Natural killer cell (primary cell): ENCODE measurements at regions not wholly inside any gene's neighbourhood (a gene's known extent, or its start where the extent isn't known, plus 50 kb on each side); places are given as distances from the start of the nearest gene placed in this dataset.

Source experiments
- ATAC-seq, 3 donors: fragments of 150-1000 bp in 2 of 3; fragments of 200-7000 bp in 1 of 3; cut with Tn5 transposase; 1 replicate in 1 of 3; 2 replicates in 2 of 3; pipeline ENCODE4 v1.10.0; 2021; ENCODE audit warnings: mild to moderate bottlenecking in 2 of 3, moderate library complexity in 2 of 3
- DNase-seq, 2 donors: peaks; one replicate each; pipeline versions ENCODE4 v3.0.0 to v3.0.0-alpha.2; 2013 to 2021; ENCODE audit warnings: mixed read lengths in 1 of 2
- H3K27ac ChIP-seq: one replicate; pipeline ENCODE4 v1.5.1; 2013; ENCODE audit warnings: mild to moderate bottlenecking, low read length
- H3K27me3 ChIP-seq: one replicate; pipeline ENCODE4 v1.6.1; 2013; ENCODE audit warnings: low read length; ENCODE audit not compliant: control insufficient read depth, insufficient read depth
- H3K36me3 ChIP-seq: one replicate; pipeline ENCODE4 v1.6.1; 2013; ENCODE audit warnings: low read length; ENCODE audit not compliant: control insufficient read depth, insufficient read depth
- H3K4me1 ChIP-seq: one replicate; pipeline ENCODE4 v1.6.1; 2013; ENCODE audit warnings: low read length; ENCODE audit not compliant: control insufficient read depth, insufficient read depth
- H3K4me3 ChIP-seq: one replicate; pipeline ENCODE4 v1.5.1; 2013; ENCODE audit warnings: low read length
- H3K9me3 ChIP-seq: one replicate; pipeline ENCODE4 v1.6.1; 2013; ENCODE audit warnings: low read length; ENCODE audit not compliant: control insufficient read depth, insufficient read depth
- H3K27ac Mint-ChIP-seq, 2 donors: one replicate each; pipeline ENCODE4 v1.8.0; 2022; ENCODE audit warnings: mild to moderate bottlenecking in 2 of 2, mixed read lengths in 2 of 2, moderate library complexity in 1 of 2
- H3K27me3 Mint-ChIP-seq, 2 donors: one replicate each; pipeline ENCODE4 v1.8.0; 2022; ENCODE audit warnings: low read depth in 2 of 2, mixed read lengths in 2 of 2
- H3K36me3 Mint-ChIP-seq: one replicate; pipeline ENCODE4 v1.8.0; 2022; ENCODE audit warnings: mixed read lengths
- H3K4me1 Mint-ChIP-seq, 2 donors: one replicate each; pipeline ENCODE4 v1.8.0; 2022; ENCODE audit warnings: mixed read lengths in 2 of 2
- H3K4me3 Mint-ChIP-seq: one replicate; pipeline ENCODE4 v1.8.0; 2022; ENCODE audit warnings: mild to moderate bottlenecking, moderate library complexity, mixed read lengths
- H3K9me3 Mint-ChIP-seq, 2 donors: one replicate each; pipeline ENCODE4 v1.8.0; 2022; ENCODE audit warnings: mixed read lengths in 2 of 2
- WGBS: methylation state at CpG from one replicate; pipeline ENCODE4 v1.1.7; 2013; ENCODE audit warnings: missing lambda C conversion rate; ENCODE audit not compliant: insufficient coverage; 5-methylcytosine and 5-hydroxymethylcytosine counted together
- intact Hi-C: fragments of 100-400 bp; cut with micrococcal nuclease; formaldehyde crosslinking; loops from one replicate; pipeline ENCODE4 v1.14.2; 2022
- TF ChIP-seq, protein P1 (sequence below): fragments of 200-600 bp; IDR thresholded peaks from one replicate; pipeline ENCODE4 v1.8.0; 2022; ENCODE audit warnings: antibody characterized with exemption

DNA sequence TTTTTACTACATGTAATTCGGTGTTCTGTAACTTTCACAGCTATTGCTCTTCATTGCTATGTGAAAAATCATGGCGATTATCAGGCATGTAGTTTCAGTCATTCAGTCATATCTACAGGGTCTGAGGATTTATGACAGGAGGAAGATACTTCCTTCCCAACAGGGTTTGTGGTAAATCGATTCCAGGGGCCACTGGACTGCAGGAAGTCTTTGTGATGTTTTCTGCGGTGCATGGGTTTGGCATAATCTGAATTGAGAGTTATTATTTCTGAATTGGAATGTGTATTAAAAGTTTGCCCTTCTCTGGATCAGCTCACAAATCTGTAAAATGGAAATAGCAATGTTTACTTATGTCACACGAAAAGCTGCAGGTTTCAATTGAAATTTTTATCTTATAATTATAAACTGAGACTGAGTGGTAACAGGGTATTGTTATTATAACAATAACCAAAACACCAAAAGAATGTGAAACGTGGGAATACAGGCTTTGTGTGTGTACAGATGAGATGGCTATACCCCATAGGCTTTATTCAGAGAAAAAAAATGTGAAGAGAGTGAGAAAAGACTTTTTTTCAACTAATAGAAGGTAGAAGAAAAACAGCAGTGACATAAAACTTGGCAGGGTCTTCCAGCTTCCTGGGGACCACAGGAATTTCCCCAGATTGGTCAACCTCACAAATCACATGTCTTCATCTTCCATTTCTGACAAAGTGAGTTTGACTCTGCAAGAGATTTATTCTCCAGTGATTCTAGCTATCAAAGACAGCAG, 307.7 kb upstream of the NFE2L3 start:
- Mint-ChIP-seq H3K4me1 (no peaks in the 10 kb centered on the region), H3K27me3 (peaks cover 33 to 49% of the 10 kb centered on the region in 2 donors), H3K36me3 (no peaks in the 10 kb centered on the region), H3K4me3 (no peak overlapping the region), H3K27ac (no peak overlapping the region), H3K9me3 (no peaks in the 10 kb centered on the region)
- intact Hi-C loops = no loop called here
- Histone ChIP-seq H3K36me3 (no peaks in the 10 kb centered on the region), H3K4me3 (no peak overlapping the region), H3K4me1 (no peaks in the 10 kb centered on the region), H3K9me3 (no peaks in the 10 kb centered on the region), H3K27ac (no peak overlapping the region), H3K27me3 (peaks cover 6% of the 10 kb centered on the region)
- ATAC-seq (no peak), DNase-seq (no peak)
- TF ChIP-seq, protein P1, sequence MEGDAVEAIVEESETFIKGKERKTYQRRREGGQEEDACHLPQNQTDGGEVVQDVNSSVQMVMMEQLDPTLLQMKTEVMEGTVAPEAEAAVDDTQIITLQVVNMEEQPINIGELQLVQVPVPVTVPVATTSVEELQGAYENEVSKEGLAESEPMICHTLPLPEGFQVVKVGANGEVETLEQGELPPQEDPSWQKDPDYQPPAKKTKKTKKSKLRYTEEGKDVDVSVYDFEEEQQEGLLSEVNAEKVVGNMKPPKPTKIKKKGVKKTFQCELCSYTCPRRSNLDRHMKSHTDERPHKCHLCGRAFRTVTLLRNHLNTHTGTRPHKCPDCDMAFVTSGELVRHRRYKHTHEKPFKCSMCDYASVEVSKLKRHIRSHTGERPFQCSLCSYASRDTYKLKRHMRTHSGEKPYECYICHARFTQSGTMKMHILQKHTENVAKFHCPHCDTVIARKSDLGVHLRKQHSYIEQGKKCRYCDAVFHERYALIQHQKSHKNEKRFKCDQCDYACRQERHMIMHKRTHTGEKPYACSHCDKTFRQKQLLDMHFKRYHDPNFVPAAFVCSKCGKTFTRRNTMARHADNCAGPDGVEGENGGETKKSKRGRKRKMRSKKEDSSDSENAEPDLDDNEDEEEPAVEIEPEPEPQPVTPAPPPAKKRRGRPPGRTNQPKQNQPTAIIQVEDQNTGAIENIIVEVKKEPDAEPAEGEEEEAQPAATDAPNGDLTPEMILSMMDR = no peak
- 0% methylated on average over 3 of the region's 6 CpGs for WGBS

DNA sequence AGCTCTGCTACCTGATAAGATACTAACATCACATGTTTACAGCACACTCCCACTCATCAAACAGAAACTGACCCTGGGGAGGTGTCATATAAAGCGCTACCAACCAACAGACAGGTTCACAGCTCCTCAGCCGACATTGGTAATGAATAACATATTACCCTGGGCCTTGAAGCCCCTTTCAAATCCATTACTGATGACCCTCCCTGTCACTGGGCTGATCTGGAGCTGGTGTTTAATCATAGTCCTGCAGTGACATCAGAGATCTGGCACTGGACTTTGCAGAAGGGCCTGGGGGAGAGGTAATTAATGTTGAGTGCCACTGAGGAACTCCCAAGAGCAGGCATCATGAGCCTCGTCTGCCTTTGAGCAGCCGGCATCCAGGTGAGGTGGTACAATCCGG, 306.5 kb upstream of the NFE2L3 start:
- H3K9me3 Mint-ChIP-seq = no peaks in the 10 kb centered on the region
- Histone ChIP-seq H3K27me3 (peaks cover 7% of the 10 kb centered on the region), H3K27ac (no peak overlapping the region), H3K4me1 (no peaks in the 10 kb centered on the region), H3K9me3 (no peaks in the 10 kb centered on the region), H3K4me3 (no peak overlapping the region), H3K36me3 (no peaks in the 10 kb centered on the region)
- DNase-seq = no peak
- intact Hi-C loops = no loop called here
- no peaks in the 10 kb centered on the region for H3K4me1 Mint-ChIP-seq
- ATAC-seq = no peak
- 87% methylated on average over 5 of the region's 5 CpGs for WGBS
- no peaks in the 10 kb centered on the region for H3K36me3 Mint-ChIP-seq
- TF ChIP-seq, protein P1 = no peak
- H3K27me3 Mint-ChIP-seq = peaks cover 43 to 58% of the 10 kb centered on the region in 2 donors
- no peak overlapping the region for H3K4me3 Mint-ChIP-seq
- H3K27ac Mint-ChIP-seq = no peak overlapping the region

DNA sequence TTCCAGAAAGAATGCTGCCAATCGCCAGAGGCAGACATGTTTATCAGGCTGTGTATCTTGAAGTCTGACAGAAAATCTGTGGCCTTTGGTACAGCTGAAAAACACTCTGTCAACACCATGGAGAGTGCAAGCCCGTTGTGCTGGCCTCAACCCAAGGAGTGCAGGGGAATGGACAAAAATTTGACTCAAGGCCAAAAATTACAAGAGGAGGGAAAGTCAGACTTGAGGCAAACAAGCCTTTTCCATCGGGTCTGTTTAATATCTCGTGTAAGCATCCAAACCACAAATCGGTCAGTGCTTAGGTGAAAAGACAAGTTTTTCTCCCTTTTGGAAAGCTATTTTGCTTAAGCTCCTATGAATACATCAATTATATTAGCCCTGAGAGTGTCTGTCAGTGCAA, 305.3 kb upstream of the NFE2L3 start:
- Histone ChIP-seq H3K4me3 (no peak overlapping the region), H3K4me1 (peaks cover 1% of the 10 kb centered on the region), H3K36me3 (no peaks in the 10 kb centered on the region), H3K27me3 (peaks cover 17% of the 10 kb centered on the region), H3K27ac (no peak overlapping the region), H3K9me3 (peaks cover 5% of the 10 kb centered on the region)
- 83% methylated on average over 5 of the region's 5 CpGs for WGBS
- TF ChIP-seq, protein P1 = no peak
- Mint-ChIP-seq H3K27ac (no peak overlapping the region), H3K27me3 (peaks cover 55 to 71% of the 10 kb centered on the region in 2 donors), H3K36me3 (no peaks in the 10 kb centered on the region), H3K4me3 (no peak overlapping the region), H3K4me1 (peaks cover 0 to 4% of the 10 kb centered on the region in 2 donors), H3K9me3 (no peaks in the 10 kb centered on the region)
- intact Hi-C loops = no loop called here
- no peak for DNase-seq
- no peak for ATAC-seq
